GM12878 (cell line): ENCODE measurements at regions not wholly inside any gene's neighbourhood (a gene's known extent, or its start where the extent isn't known, plus 50 kb on each side); places are given as distances from the start of the nearest gene placed in this dataset.

Experiments used
- ATAC-seq: fragments of 200-7000 bp; cut with Tn5 transposase; 3 replicates; pipeline ENCODE4 v1.9.1; 2020; ENCODE audit warnings: mild to moderate bottlenecking, moderate library complexity
- BruUV-seq: library from RNA; stranded (reverse); fragments of 400-500 nt; replicated peaks from 2 replicates; lab custom pipeline; 2021; lab: Mats Ljungman, UMichigan
- CTCF ChIA-PET: fragments of 300-600 bp; sonication (Branson Sonifier 250); formaldehyde crosslinking; extraction: SDS; loops from one replicate; lab custom pipeline; 2021; ENCODE audit warnings: inconsistent platforms; lab: Yijun Ruan, JAX
- POLR2A ChIA-PET: fragments of 350-600 bp; formaldehyde crosslinking; extraction: SDS; loops from one replicate; lab custom pipeline; 2021; ENCODE audit warnings: inconsistent platforms; lab: Charles Lee
- RAD21 ChIA-PET: fragments of 300-600 bp; sonication (Branson Sonifier 250); formaldehyde crosslinking; loops from one replicate; lab custom pipeline; 2023; ENCODE audit warnings: antibody characterized with exemption; ENCODE audit not compliant: unreplicated experiment; lab: Charles Lee
- SMC1A ChIA-PET: fragments of 300-600 bp; sonication (Branson Sonifier 250); formaldehyde crosslinking; loops from one replicate; lab custom pipeline; 2023; ENCODE audit not compliant: unreplicated experiment, uncharacterized antibody; lab: Charles Lee
- DNase-seq: peaks from one replicate; pipeline ENCODE4 v3.0.0-alpha.2; 2011; ENCODE audit warnings: low read depth, low spot score
- FAIRE-seq: peaks from 3 replicates; lab custom pipeline; 2011; peaks lifted over from hg19 to GRCh38; lab: Jason Lieb, UNC
- H2AFZ ChIP-seq: 2 replicates; pipeline ENCODE4 v1.6.0; 2011; ENCODE audit warnings: low read depth, low read length, control low read depth; ENCODE audit not compliant: control insufficient read depth
- H3K27ac ChIP-seq: 2 replicates; pipeline ENCODE4 v1.5.1; 2011; ENCODE audit warnings: control low read depth; ENCODE audit not compliant: control insufficient read depth, insufficient read depth
- H3K27me3 ChIP-seq, 2 experiments: replicated peaks in 1 of 2; 2 replicates each; pipeline versions ENCODE4 v1.6.0 to v1.6.1; 2011; ENCODE audit warnings: low read length in 1 of 2; ENCODE audit not compliant: control insufficient read depth in 2 of 2, insufficient read depth in 2 of 2
- H3K36me3 ChIP-seq, 2 experiments: 2 replicates each; pipeline ENCODE4 v1.5.1; 2011; ENCODE audit warnings: low read length in 1 of 2; ENCODE audit not compliant: control insufficient read depth in 2 of 2, insufficient read depth in 2 of 2
- H3K4me1 ChIP-seq: 2 replicates; pipeline ENCODE4 v1.6.1; 2011; ENCODE audit warnings: mild to moderate bottlenecking, low read length, moderate library complexity, mixed read lengths; ENCODE audit not compliant: control insufficient read depth, insufficient read depth
- H3K4me2 ChIP-seq: 2 replicates; pipeline ENCODE4 v1.6.0; 2011; ENCODE audit warnings: control low read depth; ENCODE audit not compliant: control insufficient read depth, insufficient read depth
- H3K4me3 ChIP-seq: fragments of 200-600 bp; sonication (generic); 2 replicates; pipeline ENCODE4 v1.5.1; 2016
- H3K79me2 ChIP-seq: 2 replicates; pipeline ENCODE4 v1.6.0; 2011; ENCODE audit warnings: low read length; ENCODE audit not compliant: control insufficient read depth, insufficient read depth
- H3K9ac ChIP-seq: 2 replicates; pipeline ENCODE4 v1.8.0; 2011; ENCODE audit warnings: low read length, control low read depth, mixed read lengths; ENCODE audit not compliant: control insufficient read depth, insufficient read depth
- H3K9me3 ChIP-seq: replicated peaks from 3 replicates; pipeline ENCODE4 v1.5.1; 2011; ENCODE audit warnings: mild to moderate bottlenecking, low read length; ENCODE audit not compliant: control insufficient read depth, insufficient read depth
- H4K20me1 ChIP-seq: 2 replicates; pipeline ENCODE4 v1.6.0; 2011; ENCODE audit not compliant: control insufficient read depth, insufficient read depth
- ASH2L ChIP-seq: fragments of 300-600, 200-600 bp; sonication (generic); IDR thresholded peaks from 2 replicates; pipeline ENCODE4 v1.6.1; 2017; ENCODE audit warnings: low read depth, mild to moderate bottlenecking, borderline replicate concordance
- CHD2 ChIP-seq: IDR thresholded peaks from 2 replicates; pipeline ENCODE4 v1.6.1; 2011; ENCODE audit warnings: low read depth, low read length, improper control_type of control experiment, borderline replicate concordance
- POLR2A ChIP-seq: IDR thresholded peaks from 2 replicates; pipeline ENCODE4 v1.6.1; 2011; ENCODE audit warnings: low read depth, mild to moderate bottlenecking, low read length
- RAD51 ChIP-seq: fragments of 450-650 bp; IDR thresholded peaks from 2 replicates; pipeline ENCODE4 v1.6.1; 2016; ENCODE audit warnings: moderate library complexity, mild to moderate bottlenecking, inconsistent platforms
- SPI1 ChIP-seq: IDR thresholded peaks from 2 replicates; pipeline ENCODE4 v1.6.1; 2011; ENCODE audit warnings: low read depth, mild to moderate bottlenecking, low read length, moderate library complexity, borderline replicate concordance; ENCODE audit not compliant: insufficient read depth
- STAT1 ChIP-seq: fragments of 450-650 bp; conservative IDR thresholded peaks from 2 replicates; pipeline ENCODE4 v1.6.1; 2014; ENCODE audit warnings: antibody characterized with exemption, mild to moderate bottlenecking
- TCF12 ChIP-seq: IDR thresholded peaks from 2 replicates; pipeline ENCODE4 v1.6.1; 2011; ENCODE audit warnings: low read depth, mild to moderate bottlenecking, low read length
- ZNF687 ChIP-seq: fragments of 450-650 bp; IDR thresholded peaks from 2 replicates; pipeline ENCODE4 v1.6.1; 2017; ENCODE audit warnings: mild to moderate bottlenecking, moderate library complexity
- WGBS: methylation state at CpG from one replicate; pipeline ENCODE4 v1.1.6; 2016; ENCODE audit warnings: low lambda C conversion rate; ENCODE audit not compliant: insufficient replicate concordance, insufficient coverage; ENCODE audit errors: missing lambda C conversion rate; 5-methylcytosine and 5-hydroxymethylcytosine counted together
- in situ Hi-C: fragments of 300-500 bp; cut with MboI; formaldehyde crosslinking; loops from 9 replicates; pipeline ENCODE4 v1.14.3; 2018; ENCODE audit warnings: mixed read lengths
- intact Hi-C: fragments of 100-400 bp; cut with micrococcal nuclease; formaldehyde crosslinking; loops from one replicate; pipeline ENCODE4 v1.14.2; 2022; ENCODE audit not compliant: unreplicated experiment

GRCh38 chr1:239139801-239140200 lies 246.6 kb upstream of the CHRM3 start:
- no peak overlapping the region for H3K27ac ChIP-seq
- H3K27me3 ChIP-seq = no peaks in the 10 kb centered on the region
- no peak for DNase-seq
- TF ChIP-seq ASH2L = no peak
- TF ChIP-seq STAT1 = no peak
- no peak for TF ChIP-seq TCF12
- TF ChIP-seq RAD51 = no peak
- no peak for TF ChIP-seq POLR2A
- TF ChIP-seq SPI1 = no peak
- no peak for TF ChIP-seq CHD2
- no peak for TF ChIP-seq ZNF687
- no peak for FAIRE-seq
- in situ Hi-C loops (no loop called here), intact Hi-C loops (no loop called here)
- H3K4me2 ChIP-seq = no peak overlapping the region
- no peaks in the 10 kb centered on the region for H4K20me1 ChIP-seq
- H3K36me3 ChIP-seq = no peaks in the 10 kb centered on the region
- SMC1A ChIA-PET = no interaction called here
- no peak overlapping the region for H2AFZ ChIP-seq
- H3K4me1 ChIP-seq = no peaks in the 10 kb centered on the region
- WGBS = 37% methylated on average over 5 of the region's 5 CpGs
- no TSS peak for BruUV-seq
- ATAC-seq = no peak
- H3K9me3 ChIP-seq = no peaks in the 10 kb centered on the region
- CTCF ChIA-PET = no interaction called here
- RAD21 ChIA-PET = no interaction called here
- H3K4me3 ChIP-seq = no peak overlapping the region
- no peaks in the 10 kb centered on the region for H3K79me2 ChIP-seq
- H3K9ac ChIP-seq = no peak overlapping the region
- POLR2A ChIA-PET = no interaction called here
